ENCODE measurements at regions not wholly inside any gene's neighbourhood (a gene's known extent, or its start where the extent isn't known, plus 50 kb on each side); places are given as distances from the start of the nearest gene placed in this dataset.

DNA sequence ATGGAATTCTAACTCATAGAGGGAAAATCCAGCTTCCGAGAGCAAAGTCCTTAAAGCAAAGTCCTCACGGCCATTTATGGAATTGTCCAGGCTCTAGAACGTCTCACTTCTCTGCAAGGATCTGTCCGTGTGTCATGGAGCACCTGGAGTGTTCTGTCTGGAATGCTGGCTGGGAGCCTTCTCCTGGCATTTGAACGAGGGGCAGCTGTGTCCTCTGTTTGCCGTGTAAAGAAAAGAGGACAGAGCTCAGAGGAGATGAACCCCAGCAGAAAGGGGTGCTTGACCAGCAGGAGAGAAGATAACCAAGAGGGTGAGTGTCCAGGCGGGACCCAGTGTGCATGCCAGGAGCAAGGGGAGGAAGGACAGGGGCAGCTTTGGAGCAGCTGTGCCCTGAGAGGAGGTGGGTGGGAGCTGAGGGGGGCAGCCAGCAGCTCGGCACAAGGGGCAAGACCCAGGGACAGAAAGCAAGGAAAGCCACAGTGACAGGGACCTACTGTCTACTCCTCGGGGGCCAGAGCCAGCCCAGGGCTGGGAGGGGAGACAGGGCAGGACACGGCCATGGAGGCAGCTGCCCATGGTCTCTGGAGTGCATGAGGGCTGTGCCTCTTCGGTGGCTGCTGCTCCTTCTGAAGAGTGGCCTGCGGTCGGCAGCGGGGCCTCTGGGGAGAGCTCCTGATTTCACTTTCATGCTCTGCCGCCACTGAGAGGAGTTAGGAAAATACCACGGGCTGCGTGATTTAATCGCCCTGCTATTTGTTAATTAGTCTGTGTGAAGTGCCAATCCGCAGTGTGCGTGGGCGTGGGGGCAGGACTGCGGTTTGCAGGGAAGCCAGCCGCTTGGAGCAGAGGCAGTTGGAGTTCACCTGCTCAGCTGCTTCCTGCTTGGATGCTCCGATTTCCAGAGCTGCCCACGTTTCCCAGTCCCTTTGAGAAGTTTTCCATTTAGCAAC, 149.3 kb upstream of the SHH start:
- DNase-seq: peak; percentile 89
- in situ Hi-C loops (cut with HindIII; ENCODE audit: low pct_ligation_motif_present, low pct_unique_long_range_greater_than_20kb, low sequenced_read_pairs): no loop called here

DNA sequence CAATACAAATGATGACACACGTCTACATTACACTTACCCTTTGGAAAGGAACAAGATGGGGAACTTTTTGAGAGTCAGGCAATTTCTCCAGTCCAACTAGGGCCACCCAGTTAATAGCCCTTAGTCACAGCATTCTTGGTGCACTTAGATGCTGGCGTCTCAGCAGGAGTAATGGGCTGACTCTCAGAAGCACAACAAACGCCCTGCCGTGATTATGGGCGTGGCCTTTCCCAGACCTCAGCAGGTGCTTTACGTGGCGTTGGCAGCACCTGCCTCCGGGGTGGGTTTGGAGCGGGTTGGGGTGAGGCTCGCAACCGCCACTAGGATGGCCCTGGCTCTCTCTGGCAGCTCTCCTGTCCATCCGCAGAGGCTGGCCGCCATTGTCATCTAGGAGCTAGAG, 147.6 kb upstream of the SHH start:
- DNase-seq: no peak
- in situ Hi-C loops (cut with HindIII; ENCODE audit: low pct_ligation_motif_present, low pct_unique_long_range_greater_than_20kb, low sequenced_read_pairs): no loop called here

DNA sequence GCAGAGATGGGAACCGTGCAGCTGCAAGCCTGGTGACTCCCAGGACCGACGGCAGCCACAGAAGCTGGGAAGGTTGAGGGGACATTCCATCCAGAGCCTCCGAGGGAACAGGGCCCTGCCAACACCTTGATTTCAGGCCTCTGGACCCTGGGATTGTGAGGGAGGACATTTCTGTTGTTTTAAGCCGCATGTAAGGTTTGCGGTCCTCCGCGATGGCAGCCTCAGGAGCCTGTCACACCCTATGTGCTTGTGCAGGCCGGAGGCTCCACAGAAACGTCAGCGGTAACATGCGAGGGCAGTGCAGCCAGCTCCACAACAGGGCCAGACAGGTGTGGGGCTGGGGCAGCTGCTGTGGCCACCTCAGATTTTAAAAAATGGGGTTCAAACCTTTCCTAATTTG, 144.7 kb upstream of the SHH start:
- no peak for DNase-seq
- in situ Hi-C loops (cut with HindIII; ENCODE audit: low pct_ligation_motif_present, low pct_unique_long_range_greater_than_20kb, low sequenced_read_pairs): no loop called here

DNA sequence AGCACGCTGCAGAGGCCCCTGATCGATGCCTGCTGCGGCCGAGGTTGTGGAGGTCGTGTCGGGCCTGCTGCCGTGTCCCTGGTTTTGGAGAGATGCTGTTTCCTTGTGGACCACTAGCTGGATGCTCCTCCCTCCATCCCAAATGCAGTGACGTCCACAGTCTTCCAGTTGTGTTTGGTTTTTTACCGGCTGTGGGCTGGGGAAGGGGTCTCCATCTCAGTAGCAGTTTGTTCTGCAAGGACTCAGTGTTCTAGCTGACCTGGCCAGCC, 143.0 kb upstream of the SHH start:
- in situ Hi-C loops (cut with HindIII; ENCODE audit: low pct_ligation_motif_present, low pct_unique_long_range_greater_than_20kb, low sequenced_read_pairs): no loop called here
- DNase-seq: no peak

DNA sequence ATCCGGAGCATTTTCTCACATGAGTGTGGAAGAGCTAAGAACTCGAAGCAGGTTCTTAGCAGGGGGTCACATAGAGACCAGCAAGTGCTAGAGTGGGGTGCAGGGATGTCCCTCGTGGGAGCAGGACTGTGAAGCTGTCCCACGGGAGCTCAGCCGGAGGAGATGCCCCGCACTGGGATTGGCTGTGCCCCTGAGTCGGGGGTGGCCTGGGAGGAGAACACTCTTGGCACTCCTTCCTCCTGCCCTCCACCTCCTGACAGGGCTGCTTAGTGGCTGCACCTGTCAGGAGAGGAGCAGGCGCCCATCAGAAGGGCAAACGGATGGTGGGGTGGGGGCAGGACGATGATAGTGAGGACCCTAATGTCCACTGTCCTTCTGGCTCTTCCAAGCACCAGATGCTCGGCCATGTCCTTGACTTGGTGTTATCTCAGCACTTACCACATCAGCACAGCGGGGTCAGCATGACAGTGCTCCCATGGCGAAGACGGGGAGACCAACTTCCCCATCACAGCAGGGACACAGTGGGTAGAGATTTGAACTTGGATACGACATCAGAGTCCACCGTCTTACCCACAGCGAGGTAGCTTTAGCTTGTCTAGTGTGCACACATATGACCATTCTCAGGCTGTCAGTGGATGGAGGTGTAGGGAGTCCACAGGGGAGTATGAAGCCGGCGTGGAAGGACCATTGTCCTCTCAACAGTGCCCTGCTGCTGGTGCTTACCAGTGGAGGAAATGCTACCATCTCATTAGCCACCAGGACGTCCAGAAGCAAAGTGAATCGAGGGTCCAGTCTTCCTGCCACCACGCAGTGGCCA, 142.5 kb upstream of the SHH start:
- no peak for DNase-seq
- in situ Hi-C loops (cut with HindIII; ENCODE audit: low pct_ligation_motif_present, low pct_unique_long_range_greater_than_20kb, low sequenced_read_pairs): no loop called here

DNA sequence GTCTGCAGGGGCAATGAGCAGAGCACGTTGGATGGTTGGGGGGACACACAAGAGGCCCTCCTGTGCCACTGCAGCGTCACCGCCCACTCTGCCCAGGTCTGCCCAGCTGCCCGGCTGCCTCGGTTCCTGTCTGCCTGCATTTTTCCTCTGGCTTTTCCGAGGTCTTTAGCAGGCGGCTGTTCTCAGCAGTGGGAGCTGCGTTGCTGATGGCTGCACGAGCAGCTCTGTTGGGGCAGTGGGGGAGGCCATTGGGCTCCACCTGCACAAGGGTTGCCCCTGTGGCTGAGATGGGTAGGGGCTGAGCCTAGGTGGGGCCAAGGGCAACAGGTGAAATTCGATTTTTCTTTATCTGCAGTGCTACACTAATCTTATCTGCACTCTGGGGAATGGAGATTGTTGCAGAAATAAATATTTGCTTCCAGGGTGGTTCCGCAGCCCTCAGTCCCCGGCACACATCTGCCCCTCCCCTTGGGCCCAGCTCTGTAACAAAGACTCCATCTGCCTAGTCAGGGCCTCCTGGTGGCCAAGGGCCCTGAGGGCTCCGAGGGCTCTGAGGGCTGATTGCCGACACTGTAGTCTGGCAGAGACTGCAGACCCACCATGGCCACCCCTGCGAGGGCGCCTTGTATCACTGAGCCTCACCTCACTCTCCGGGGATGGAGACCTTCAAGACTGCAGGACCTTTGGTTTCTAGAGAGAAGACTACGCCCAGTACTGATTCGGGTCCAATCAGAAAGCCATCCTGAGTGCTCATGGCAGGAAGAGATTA, 141.7 kb upstream of the SHH start:
- no peak for DNase-seq
- in situ Hi-C loops (cut with HindIII; ENCODE audit: low pct_ligation_motif_present, low pct_unique_long_range_greater_than_20kb, low sequenced_read_pairs): no loop called here

DNA sequence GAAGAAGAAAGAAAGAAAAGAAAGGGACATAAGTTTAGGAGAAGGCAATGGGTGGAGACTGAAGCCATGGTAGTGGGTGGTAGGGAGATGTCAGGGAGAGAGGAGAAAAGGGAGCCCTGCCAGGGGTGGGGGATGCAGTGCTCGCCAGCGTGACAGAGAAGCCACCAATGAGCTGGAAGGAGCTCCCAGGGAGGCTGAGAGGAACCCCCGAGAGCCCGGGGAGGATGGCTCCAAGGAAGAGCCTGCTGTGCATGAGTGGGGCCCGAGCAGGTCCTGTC, 141.2 kb upstream of the SHH start:
- in situ Hi-C loops (cut with HindIII; ENCODE audit: low pct_ligation_motif_present, low pct_unique_long_range_greater_than_20kb, low sequenced_read_pairs): no loop called here
- DNase-seq: no peak

DNA sequence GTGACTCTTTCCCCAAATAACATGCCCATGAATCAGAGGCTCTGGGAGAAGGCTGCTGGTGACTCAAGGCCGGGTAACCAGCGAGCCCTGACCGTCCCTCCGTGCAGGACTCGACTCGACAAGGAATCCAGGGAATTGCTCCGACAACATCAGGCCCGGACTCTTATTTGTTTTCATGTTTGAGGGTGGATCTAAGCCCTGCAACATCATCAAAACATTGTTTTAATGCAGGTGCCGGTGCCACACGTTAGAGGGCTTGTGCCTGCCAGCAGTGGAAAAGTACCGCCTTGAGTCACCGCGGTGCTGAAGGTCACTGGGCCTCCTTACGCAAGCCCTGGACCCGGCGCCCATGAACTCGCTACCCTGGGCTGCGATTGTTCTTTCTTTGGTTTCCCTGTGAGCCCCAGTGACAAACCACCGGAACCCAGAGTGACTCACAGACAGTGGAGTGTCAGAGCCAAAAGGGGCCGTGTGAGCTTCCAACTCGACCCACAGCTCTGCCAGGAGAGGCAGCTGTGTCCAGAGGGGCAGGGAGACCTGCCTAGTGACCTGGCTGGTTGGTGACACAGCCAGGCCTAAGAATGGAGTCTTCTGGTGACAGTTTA, 139.4 kb upstream of the SHH start:
- in situ Hi-C loops (cut with HindIII; ENCODE audit: low pct_ligation_motif_present, low pct_unique_long_range_greater_than_20kb, low sequenced_read_pairs): no loop called here

DNA sequence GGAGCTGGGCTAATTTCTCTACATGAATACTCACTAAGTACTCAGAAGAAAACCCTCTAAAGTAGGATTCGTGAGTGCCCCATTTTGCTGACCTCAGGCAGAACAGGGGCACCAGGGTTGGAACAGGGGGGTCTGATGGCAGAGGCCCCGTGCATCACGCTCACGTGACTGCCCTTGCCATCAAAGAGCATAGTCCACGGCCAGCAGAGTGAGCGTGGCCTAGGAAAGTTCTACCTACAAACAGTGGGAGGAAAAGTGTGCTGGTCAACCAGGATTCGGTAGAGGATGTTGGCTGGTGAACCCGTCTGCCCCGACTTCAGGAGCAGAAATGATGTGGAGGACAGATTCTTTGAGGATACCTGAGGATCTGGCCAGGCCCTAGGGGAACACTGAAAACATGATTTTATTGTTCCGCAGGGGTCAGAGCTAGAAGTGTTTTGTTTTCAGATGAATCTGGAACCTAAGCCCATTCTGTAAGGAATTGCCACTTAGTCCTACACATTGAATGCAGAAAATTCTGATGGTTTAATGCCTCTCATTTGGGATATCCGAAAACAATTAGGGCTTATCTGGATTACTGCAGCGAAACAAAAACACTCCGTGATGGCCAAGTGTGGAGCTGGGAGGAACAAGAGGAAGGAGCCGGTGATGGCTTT, 138.8 kb upstream of the SHH start:
- in situ Hi-C loops (cut with HindIII; ENCODE audit: low pct_ligation_motif_present, low pct_unique_long_range_greater_than_20kb, low sequenced_read_pairs): no loop called here
- DNase-seq: peak; percentile 42

More for the DNA sequence above, 139.4 kb upstream of the SHH start:
- DNase-seq: peak; percentile 99

DNA sequence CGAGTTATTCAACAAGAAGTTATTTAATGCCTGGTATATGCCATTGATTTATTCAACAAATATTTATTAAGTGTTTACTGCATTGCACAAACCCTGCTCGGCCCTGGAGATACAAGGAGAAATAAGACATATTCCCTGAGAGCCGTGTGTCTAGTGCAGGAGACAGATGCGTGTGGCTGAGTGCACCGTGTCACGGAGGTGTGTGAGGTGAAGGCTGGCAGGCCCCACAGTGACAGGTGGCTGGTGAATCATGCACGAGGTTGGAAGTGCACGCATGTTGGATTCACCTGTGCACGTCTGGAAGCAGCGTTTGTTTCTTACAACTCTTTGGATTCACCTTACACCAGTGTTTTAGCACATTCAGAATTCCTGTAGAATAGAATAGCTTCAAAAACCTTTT, 136.6 kb upstream of the SHH start:
- DNase-seq: no peak
- in situ Hi-C loops (cut with HindIII; ENCODE audit: low pct_ligation_motif_present, low pct_unique_long_range_greater_than_20kb, low sequenced_read_pairs): no loop called here

DNA sequence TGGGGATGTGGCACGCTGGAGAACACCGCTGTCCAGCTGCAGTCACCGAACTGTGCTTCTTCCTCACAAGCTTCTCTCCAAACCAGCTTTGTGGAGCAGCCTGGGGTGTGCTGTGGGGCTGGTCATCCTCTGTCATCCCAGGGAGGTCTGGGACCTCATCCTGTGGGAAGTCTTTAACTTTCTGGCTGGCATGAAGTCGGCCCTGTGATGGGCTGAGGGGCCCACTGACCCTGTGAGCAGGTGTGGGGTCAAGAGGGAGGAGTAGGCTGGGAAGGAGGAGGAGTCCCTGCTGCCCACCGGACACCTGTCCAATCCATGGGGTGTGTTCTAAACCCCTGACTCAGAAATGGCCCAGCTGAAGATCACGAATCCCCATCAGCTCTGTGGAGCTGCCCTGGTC, 136.2 kb upstream of the SHH start:
- DNase-seq: no peak
- in situ Hi-C loops (cut with HindIII; ENCODE audit: low pct_ligation_motif_present, low pct_unique_long_range_greater_than_20kb, low sequenced_read_pairs): no loop called here

DNA sequence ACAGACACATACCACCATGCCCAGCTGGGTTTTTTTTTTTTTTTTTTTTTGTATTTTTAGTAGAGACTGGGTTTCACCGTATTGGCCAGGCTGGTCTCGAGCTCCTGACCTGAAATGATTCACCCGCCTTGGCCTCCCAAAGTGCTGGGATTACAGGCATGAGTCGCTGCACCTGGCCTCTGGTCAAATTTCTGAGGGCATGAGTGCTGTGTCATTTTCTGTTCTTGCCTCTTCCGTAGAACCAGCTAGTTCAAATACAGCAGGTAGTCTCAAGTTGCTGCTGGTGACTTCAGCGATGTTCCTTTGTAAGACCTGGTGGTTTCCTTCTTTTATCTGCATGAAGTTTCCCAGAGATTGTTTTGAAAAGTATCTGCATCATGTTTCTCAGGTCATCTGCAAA, 134.8 kb upstream of the SHH start:
- in situ Hi-C loops (cut with HindIII; ENCODE audit: low pct_ligation_motif_present, low pct_unique_long_range_greater_than_20kb, low sequenced_read_pairs): no loop called here
- peak; percentile 81 for DNase-seq

DNA sequence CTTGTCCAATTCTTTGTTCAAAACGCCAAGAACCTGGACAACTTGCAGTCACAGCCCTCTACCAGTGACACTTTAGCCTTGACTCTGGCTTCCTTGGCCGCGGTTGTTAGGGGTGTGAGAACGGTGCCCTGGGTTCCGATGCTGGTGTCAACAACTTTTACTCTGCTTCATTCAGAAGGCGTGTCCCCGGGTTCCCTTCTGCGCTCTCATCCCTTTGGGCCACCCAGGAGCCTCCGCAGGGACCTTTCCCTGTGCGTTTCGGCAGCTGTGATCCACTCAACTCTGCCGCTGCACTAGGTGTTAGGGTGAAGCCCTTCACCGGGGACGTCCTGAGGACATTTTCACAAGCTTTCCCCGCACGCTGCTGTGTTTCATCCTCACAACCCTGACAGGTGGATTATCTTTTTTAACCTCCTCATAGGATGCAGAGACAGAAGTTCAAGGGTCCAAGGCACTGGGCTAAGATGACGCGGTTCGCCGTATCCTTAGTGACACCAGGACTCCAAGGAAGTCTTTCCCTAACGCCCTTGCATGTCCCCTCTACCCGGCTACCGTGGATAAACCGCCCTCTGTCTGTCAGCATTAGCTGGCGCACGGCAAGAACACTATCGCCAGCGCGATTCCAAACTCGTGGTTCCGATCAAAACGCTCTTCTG, 133.5 kb upstream of the SHH start:
- DNase-seq: no peak

DNA sequence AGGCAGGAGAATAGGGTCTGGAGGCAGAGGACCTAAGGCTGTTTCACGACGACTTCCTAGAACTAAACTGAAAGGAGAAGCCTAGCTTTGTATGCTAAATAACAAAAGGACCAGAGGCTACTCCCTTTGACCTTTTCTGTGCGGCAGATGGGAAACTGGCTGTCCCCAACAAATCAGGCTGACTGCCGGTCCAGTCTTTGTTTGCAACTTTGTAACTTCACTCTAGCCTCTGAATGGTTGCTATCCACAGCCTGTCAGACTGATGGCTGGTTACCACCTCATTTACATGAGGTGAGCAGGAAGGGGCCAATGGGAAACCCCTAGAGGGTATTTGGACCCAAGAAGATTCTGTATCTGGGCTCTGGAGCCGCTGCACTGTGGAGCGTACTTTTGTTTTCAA, 132.6 kb upstream of the SHH start:
- in situ Hi-C loops (cut with HindIII; ENCODE audit: low pct_ligation_motif_present, low pct_unique_long_range_greater_than_20kb, low sequenced_read_pairs): no loop called here
- no peak for DNase-seq

More for the DNA sequence above, 133.5 kb upstream of the SHH start:
- in situ Hi-C loops (cut with HindIII; ENCODE audit: low pct_ligation_motif_present, low pct_unique_long_range_greater_than_20kb, low sequenced_read_pairs): no loop called here

DNA sequence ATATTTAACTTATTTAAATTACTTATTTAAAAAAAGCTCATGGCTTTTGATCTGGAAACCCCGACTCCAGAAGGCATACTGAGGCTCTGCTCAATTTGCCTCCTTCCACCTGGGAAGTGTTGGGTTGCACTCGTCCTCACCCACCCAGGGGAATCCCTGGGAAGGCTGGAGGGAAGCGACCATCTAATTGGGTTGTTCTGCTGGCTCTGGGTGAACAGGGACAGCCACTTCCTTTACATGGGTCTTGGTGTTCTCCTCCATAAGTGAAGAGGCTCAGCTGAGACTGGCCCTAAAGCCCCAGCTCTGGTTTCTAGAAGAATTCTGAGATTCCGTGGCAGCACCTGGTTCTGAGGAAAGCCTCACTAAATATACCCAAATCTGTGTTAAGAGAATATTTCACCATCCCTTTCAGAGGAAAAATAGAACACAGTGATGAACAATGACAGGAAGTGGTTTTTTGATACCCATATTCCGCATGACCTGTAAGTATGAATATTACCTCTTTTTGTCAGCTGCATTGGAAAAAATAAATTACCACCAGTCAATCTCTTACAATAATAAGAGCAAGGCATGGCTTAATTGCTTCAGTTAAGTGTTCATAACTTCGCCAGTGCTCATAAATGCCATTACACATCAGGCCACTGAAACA, 131.1 kb upstream of the SHH start:
- no peak for DNase-seq

DNA sequence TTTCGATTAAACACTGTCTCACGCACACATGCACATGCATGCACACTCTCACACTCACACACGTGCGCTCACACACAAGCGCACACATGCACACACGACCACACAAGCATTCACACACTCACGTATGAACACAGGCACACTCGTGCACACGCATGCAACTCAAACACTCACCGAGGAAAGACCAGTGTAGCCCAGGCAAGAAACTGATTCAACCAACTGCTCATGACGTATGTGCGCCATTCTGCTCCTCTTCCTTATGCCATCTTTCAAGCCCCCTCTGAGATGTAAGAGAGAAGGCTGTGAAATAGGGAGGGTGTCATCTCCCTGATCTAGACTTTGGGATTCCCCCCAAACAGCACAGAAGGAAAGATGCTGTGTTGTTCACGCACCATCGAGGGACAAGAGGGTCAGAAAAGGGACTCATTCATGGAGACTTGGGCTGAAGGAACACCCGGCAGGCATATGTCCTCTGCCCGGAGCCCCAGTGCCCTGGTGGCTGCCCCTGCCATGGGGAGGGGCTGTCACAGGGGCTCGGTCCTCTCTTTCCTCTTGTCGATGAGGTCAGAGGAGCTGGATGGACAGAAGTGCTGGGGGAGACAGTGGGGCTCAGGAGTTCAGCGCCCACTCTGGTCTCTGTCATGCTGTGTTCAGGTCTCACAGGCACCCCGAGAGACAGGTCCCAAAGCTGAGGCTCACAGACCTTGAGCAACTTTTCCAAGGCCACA, 130.1 kb upstream of the SHH start:
- in situ Hi-C loops (cut with HindIII; ENCODE audit: low pct_ligation_motif_present, low pct_unique_long_range_greater_than_20kb, low sequenced_read_pairs): no loop called here

More for the DNA sequence above, 131.1 kb upstream of the SHH start:
- in situ Hi-C loops (cut with HindIII; ENCODE audit: low pct_ligation_motif_present, low pct_unique_long_range_greater_than_20kb, low sequenced_read_pairs): no loop called here

DNA sequence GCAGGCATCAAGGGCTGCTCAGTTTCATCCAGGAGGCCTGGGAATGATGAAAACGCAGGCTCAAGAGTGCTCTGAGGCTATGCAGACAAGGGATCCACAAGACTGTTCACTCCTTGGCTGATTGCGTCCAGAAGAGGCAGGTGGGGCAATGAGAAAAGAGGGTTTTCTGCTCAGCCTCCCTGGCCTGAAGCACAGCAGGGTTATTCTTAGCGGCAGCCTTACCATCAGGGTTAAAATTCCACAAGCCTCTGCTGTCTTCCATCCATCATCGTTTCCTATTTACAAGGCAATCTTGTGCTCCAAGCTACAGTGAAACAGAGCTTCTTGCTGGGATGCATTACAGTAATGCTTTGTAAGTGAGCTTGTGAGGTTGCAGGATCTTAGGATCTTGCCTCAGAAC, 129.4 kb upstream of the SHH start:
- in situ Hi-C loops (cut with HindIII; ENCODE audit: low pct_ligation_motif_present, low pct_unique_long_range_greater_than_20kb, low sequenced_read_pairs): no loop called here
- DNase-seq: no peak

More for the DNA sequence above, 130.1 kb upstream of the SHH start:
- no peak for DNase-seq

All from ACHN (cell line).